Right forelimb (tissue), 1 donor: ENCODE measurements at regions not wholly inside any gene's neighbourhood (a gene's known extent, or its start where the extent isn't known, plus 50 kb on each side); places are given as distances from the start of the nearest gene placed in this dataset.

Source experiments
- DNase-seq: peaks from one replicate; pipeline ENCODE4 v3.0.0-alpha.2; 2018

GRCh38 chr2:60285626-60286316, 267.7 kb downstream of the BCL11A start:
- DNase-seq, result no peak

GRCh38 chr2:60283626-60284025, 269.8 kb downstream of the BCL11A start:
- no peak for DNase-seq

GRCh38 chr2:60282886-60283285, 270.6 kb downstream of the BCL11A start:
- DNase-seq, result no peak

- DNase-seq, result no peak
Observed at GRCh38 chr2:60281730-60282129, 271.7 kb downstream of the BCL11A start.

GRCh38 chr2:60280238-60280637, 273.2 kb downstream of the BCL11A start:
- DNase-seq, result no peak

- no peak for DNase-seq
Observed at GRCh38 chr2:60278906-60279305, 274.5 kb downstream of the BCL11A start.

- no peak for DNase-seq
Observed at GRCh38 chr2:60275958-60276357, 277.5 kb downstream of the BCL11A start.

GRCh38 chr2:60273836-60274235, 279.6 kb downstream of the BCL11A start:
- no peak for DNase-seq

GRCh38 chr2:60271713-60272112, 281.7 kb downstream of the BCL11A start:
- DNase-seq, result no peak

- no peak for DNase-seq
Observed at GRCh38 chr2:60271131-60271530, 282.3 kb downstream of the BCL11A start.

- no peak for DNase-seq
Observed at GRCh38 chr2:60268661-60269060, 284.8 kb downstream of the BCL11A start.

- DNase-seq, result no peak
Observed at GRCh38 chr2:60268032-60268431, 285.4 kb downstream of the BCL11A start.

GRCh38 chr2:60267122-60267521, 286.3 kb downstream of the BCL11A start:
- DNase-seq, result no peak

GRCh38 chr2:60262178-60262577, 291.3 kb downstream of the BCL11A start:
- no peak for DNase-seq

GRCh38 chr2:60260639-60261296, 292.7 kb downstream of the BCL11A start:
- no peak for DNase-seq

- no peak for DNase-seq
Observed at GRCh38 chr2:60259781-60260180, 293.7 kb downstream of the BCL11A start.

GRCh38 chr2:60252581-60253150, 300.8 kb downstream of the BCL11A start:
- DNase-seq, result peak; percentile 75

- no peak for DNase-seq
Observed at GRCh38 chr2:60251247-60251646, 302.2 kb downstream of the BCL11A start.

- DNase-seq, result no peak
Observed at GRCh38 chr2:60249879-60250278, 303.6 kb downstream of the BCL11A start.

GRCh38 chr2:60247471-60247870, 306.0 kb downstream of the BCL11A start:
- no peak for DNase-seq

- no peak for DNase-seq
Observed at GRCh38 chr2:60246583-60246982, 306.9 kb downstream of the BCL11A start.

- DNase-seq, result no peak
Observed at GRCh38 chr2:60234274-60234986, 319.0 kb downstream of the BCL11A start.

- DNase-seq, result no peak
Observed at GRCh38 chr2:60230596-60230995, 322.9 kb downstream of the BCL11A start.

- DNase-seq, result no peak
Observed at GRCh38 chr2:60230037-60230436, 323.4 kb downstream of the BCL11A start.
